ENCODE measurements at regions not wholly inside any gene's neighbourhood (a gene's known extent, or its start where the extent isn't known, plus 50 kb on each side); places are given as distances from the start of the nearest gene placed in this dataset.

DNA sequence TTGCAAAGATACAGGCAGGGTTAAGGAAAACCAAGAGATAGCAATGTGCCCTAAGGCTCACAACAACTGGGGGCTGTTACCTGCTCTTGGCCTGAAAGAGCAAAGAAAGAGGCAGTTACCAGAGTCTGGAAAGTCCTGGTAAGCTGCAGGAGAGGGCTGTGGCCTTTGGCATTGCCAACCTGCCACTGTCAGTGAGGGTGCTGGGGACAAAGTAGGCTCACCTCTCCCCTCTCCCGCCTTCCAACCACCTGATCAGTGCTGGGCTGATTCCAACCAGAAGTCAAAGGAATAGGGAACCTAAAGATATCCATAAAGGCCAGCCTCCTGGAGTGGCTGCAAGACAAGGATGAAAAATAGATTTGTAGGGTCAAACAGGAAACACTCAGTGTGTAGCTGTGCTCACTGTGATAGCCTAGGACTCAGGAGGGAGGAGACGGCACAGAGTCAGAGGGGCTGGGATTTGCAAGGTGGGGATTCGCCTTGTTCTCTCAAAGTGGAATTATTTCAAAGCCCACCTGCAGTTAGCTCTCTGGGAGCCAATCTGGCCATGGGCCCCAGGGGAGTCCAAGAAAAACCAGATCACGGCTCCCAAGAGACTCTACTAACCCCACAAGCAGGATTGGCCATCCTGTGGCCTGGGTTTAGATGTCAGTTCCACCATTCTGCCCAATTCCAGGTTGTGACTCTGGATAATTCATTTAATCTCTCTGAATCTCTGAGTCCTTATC lies 204.0 kb upstream of the BCL6 start:
- no peak overlapping the region for H2BK5ac ChIP-seq (ENCODE audit: insufficient read length, low read length)
- Mint-ChIP-seq H3K36me3 (ENCODE audit: insufficient read depth in 1 of 3, low read depth in 3 of 3) (no peaks in the 10 kb centered on the region), H3K4me3 (no peak overlapping the region), H3K27ac (no peak overlapping the region; a peak in 1 of 7 replicates), H3K4me1 (peaks cover 19 to 25% of the 10 kb centered on the region in 2 experiments), H3K27me3 (ENCODE audit: low read depth) (no peaks in the 10 kb centered on the region), H3K9me3 (peaks cover 0 to 1% of the 10 kb centered on the region in 2 experiments; a peak in 2 of 5 replicates)
- H2BK20ac ChIP-seq (ENCODE audit: low read depth, low read length, poor library complexity, severe bottlenecking), result no peak overlapping the region
- no peak overlapping the region for H2BK12ac ChIP-seq (ENCODE audit: insufficient read length, low read depth, low read length)
- H3T11ph ChIP-seq (ENCODE audit: low read length), result no peak overlapping the region
- H2AK5ac ChIP-seq (ENCODE audit: insufficient read length, low read length), result no peak overlapping the region
- no peak overlapping the region for H2BK15ac ChIP-seq (ENCODE audit: low read depth, low read length)
- no peaks in the 10 kb centered on the region for H4K20me1 ChIP-seq (ENCODE audit: control insufficient read depth, insufficient read depth, insufficient read length)
- H3K27me3 ChIP-seq (ENCODE audit: insufficient read depth, low read length), result no peaks in the 10 kb centered on the region
- H3K18ac ChIP-seq (ENCODE audit: insufficient read length, low read depth, low read length), result no peak overlapping the region
- no peaks in the 10 kb centered on the region for H3K79me1 ChIP-seq (ENCODE audit: insufficient read depth, low read depth, low read length, poor library complexity, severe bottlenecking)
- no peak overlapping the region for H3K27ac ChIP-seq (ENCODE audit: insufficient read length, low read depth, low read length)
- H3K23me2 ChIP-seq (ENCODE audit: insufficient read length, low read depth, low read length, poor library complexity, severe bottlenecking), result no peaks in the 10 kb centered on the region
- no CpG with 5 or more reads among the region's 4 CpGs for WGBS (ENCODE audit: extremely low coverage, insufficient read length, low lambda C conversion rate)
- no peak overlapping the region for H4K91ac ChIP-seq (ENCODE audit: insufficient read length, low read depth, low read length)
- no peak overlapping the region for H2AFZ ChIP-seq (ENCODE audit: low read length)
- no peak overlapping the region for H3K56ac ChIP-seq (ENCODE audit: insufficient read length, low read depth, low read length)
- H3K9me3 ChIP-seq (ENCODE audit: control insufficient read depth, low read depth, low read length), result no peaks in the 10 kb centered on the region
- DNase-seq, result no peak
- H2BK120ac ChIP-seq (ENCODE audit: low read depth, low read length, poor library complexity, severe bottlenecking), result no peak overlapping the region
- no peak overlapping the region for H3K14ac ChIP-seq (ENCODE audit: insufficient read depth, low read length)
- H4K5ac ChIP-seq (ENCODE audit: insufficient read length, low read depth, low read length), result no peak overlapping the region
- no peak for TF ChIP-seq CTCF (conservative IDR thresholded peaks at IDR 0.05)
- peaks cover 2% of the 10 kb centered on the region; the same call in 1 of the 2 replicates for H3K4me1 ChIP-seq (ENCODE audit: insufficient read depth, low read length)
- no peak overlapping the region for H3K23ac ChIP-seq (ENCODE audit: insufficient read length, low read depth, low read length)
- H3K9ac ChIP-seq (ENCODE audit: extremely low read depth, insufficient read length, low read length), result no peak overlapping the region
- no peak overlapping the region for H3K4me2 ChIP-seq (ENCODE audit: insufficient read depth, insufficient read length, low read length)
- H3K79me2 ChIP-seq (ENCODE audit: insufficient read depth, low read length), result no peaks in the 10 kb centered on the region
- no peak overlapping the region for H3K4ac ChIP-seq (ENCODE audit: low read depth, low read length)
- no peak overlapping the region for H4K8ac ChIP-seq (replicated peaks; ENCODE audit: insufficient read length, low read depth, low read length)

Measured in H9 (cell line).